ENCODE measurements at regions not wholly inside any gene's neighbourhood (a gene's known extent, or its start where the extent isn't known, plus 50 kb on each side); places are given as distances from the start of the nearest gene placed in this dataset.

DNA sequence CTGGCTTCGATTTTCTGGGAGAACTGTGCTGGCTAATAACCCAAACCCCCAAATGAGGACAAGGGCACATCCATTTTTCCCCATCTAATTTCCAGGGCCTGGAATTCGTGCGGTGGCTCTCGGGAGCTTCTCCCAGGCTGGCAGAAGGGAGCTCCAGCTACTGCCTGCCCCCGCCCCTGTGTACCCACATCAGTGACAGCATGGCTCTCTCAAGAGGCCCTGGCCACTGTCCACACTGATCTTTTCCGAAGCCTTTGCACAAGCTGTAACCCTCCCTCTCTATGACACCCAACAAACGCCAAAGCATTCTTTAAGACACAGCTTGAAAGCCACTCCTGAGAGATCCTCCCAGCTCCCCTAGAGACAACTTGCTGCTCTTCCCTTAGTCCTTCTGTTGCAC, 73.1 kb downstream of the ZIC5 start:
- in situ Hi-C loops (cut with HindIII; ENCODE audit: low sequenced_read_pairs), result no loop called here
- no peak for DNase-seq (ENCODE audit: low read depth, low spot score)
- H3K4me3 ChIP-seq (ENCODE audit: low read depth, low read length), result no peak overlapping the region
- TF ChIP-seq, protein P1, sequence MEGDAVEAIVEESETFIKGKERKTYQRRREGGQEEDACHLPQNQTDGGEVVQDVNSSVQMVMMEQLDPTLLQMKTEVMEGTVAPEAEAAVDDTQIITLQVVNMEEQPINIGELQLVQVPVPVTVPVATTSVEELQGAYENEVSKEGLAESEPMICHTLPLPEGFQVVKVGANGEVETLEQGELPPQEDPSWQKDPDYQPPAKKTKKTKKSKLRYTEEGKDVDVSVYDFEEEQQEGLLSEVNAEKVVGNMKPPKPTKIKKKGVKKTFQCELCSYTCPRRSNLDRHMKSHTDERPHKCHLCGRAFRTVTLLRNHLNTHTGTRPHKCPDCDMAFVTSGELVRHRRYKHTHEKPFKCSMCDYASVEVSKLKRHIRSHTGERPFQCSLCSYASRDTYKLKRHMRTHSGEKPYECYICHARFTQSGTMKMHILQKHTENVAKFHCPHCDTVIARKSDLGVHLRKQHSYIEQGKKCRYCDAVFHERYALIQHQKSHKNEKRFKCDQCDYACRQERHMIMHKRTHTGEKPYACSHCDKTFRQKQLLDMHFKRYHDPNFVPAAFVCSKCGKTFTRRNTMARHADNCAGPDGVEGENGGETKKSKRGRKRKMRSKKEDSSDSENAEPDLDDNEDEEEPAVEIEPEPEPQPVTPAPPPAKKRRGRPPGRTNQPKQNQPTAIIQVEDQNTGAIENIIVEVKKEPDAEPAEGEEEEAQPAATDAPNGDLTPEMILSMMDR (IDR thresholded peaks at IDR 0.05; ENCODE audit: low read depth, low read length), result no peak

DNA sequence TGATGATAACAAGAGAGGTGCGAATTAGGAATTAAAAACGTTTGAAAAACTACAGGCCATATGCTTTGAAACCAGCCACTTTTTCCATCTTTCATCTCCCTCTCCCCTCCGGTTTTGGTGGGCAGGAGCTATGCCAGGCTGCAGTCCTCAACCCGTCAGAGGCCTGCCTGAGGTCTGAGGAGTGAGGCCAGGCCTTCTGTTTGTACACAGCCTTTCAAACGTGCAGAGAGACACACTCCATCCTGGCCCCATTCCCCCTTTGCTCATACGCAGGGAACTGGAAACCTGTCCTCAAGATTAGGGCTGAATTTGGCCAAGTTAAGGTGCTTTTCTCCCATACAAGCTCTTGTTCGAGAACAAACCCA, 74.5 kb downstream of the ZIC5 start:
- in situ Hi-C loops (cut with HindIII; ENCODE audit: low sequenced_read_pairs), result no loop called here
- H3K4me3 ChIP-seq (ENCODE audit: low read depth, low read length), result no peak overlapping the region
- TF ChIP-seq, protein P1 (IDR thresholded peaks at IDR 0.05; ENCODE audit: low read depth, low read length), result no peak
- no peak for DNase-seq (ENCODE audit: low read depth, low spot score)

DNA sequence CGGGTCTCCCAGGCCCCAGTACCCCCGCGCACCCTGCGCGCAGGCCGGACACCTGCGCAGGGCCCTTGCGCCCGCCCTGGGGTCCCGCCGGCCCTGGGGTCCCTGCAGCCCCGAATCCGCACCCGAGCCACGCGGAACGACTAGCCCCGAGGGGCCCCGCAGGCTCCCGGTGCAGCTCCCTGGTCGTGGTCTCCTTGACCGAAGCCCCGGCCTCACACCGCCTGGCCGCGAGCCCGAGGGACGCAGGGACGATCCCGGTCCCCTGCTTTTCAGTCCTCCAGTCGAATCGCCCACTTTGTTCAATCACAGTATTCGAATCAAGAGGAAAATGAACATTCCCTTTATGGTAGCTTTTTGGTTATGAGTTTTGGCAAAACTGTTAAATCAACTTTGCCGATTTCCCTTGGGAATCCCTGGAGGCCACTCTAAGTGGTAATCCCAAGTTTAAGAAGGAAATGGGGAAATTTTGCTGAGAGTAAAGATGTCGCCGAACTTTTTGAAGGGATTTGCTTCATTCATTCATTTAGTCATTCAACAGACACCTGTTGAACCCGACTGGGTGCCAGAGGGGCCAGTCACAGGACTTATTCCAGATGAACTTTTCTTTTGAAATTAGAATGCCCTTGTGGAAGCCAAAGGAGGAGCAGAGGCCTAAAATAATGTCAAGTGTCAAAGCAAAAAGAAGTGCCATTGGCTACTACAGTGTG, 75.0 kb downstream of the ZIC5 start:
- H3K4me3 ChIP-seq (ENCODE audit: low read depth, low read length), result no peak overlapping the region

DNA sequence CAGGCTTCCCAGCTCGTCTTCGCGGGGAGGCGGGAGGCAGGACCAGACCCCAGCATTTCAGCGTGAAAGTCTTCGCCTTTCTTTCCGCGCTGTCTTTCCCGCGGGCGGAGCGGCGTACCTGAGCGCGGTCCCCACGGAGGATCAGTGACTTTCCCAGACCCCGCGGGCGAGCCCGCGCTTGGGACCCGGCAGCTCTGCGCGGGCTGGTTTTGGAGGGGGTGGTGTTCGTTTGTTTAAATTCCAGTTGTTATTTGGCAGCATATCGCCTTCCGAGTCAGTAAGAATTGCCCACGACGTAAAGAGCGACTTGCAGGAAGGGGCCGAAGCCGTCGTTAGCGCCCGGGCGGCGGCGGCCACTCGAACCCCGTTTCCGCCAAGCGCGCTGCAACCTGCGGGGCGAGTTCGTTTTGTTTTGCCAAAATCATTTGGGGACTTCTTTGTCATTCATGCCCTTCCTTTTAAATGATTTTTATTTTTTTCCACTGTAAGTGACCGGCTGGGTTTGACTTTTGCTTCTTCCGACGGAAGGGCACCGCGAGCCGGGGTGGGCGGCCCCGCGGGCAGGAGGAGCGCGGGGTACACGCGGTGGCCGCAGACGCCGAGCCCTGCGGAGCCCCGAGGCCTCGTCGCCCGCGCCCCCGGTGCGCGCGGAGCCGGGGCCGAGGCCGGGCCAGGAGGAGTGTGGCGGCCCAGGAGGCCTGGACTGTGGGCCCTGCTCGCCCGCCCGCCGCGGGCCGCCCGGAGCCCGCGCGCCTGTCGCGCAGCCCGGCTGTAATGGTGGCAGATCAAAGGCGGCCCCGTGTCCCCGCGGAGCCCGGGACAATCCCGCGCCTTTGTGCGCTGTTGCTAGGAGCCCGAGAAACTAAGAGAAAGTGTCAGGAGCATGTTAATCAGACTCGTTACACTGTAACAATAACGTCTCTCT, 75.9 kb downstream of the ZIC5 start:
- H3K4me3 ChIP-seq (ENCODE audit: low read depth, low read length), result peak overlapping the region; percentile 34
- DNase-seq (ENCODE audit: low read depth, low spot score), result peak; percentile 12
- TF ChIP-seq, protein P1 (IDR thresholded peaks at IDR 0.05; ENCODE audit: low read depth, low read length), result no peak
- in situ Hi-C loops (cut with HindIII; ENCODE audit: low sequenced_read_pairs), result no loop called here

More for the DNA sequence above, 75.0 kb downstream of the ZIC5 start:
- in situ Hi-C loops (cut with HindIII; ENCODE audit: low sequenced_read_pairs), result no loop called here
- no peak for DNase-seq (ENCODE audit: low read depth, low spot score)
- TF ChIP-seq, protein P1 (IDR thresholded peaks at IDR 0.05; ENCODE audit: low read depth, low read length), result no peak

DNA sequence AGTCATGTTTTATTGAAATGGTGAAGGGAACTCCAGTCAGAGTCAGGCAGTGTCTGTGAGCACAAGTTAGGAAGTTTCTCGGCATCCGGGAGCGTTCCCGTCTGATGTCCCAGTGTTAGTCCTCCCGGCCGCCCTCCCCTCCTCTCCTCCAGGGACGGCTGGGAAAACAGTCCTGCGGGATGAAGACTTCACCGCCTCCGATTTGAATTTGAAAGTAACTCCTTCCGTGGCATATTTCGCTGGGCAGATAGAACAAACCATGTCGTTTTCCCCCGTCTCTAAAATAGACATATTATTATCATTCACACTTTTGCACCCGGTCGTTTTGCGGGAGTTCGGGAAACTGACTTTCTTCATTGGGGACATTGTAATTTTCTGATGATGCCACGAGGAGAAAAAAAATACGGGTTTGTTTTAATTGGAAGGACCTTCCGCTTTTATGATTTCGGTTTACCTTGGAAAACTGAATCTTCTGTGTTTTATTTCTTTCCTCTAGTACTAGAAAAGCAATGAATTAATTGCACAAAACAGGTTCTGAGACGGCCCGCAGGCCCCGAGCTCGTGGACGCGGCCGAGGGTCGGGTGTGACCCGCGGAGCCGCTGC, 76.6 kb downstream of the ZIC5 start:
- TF ChIP-seq, protein P1 (IDR thresholded peaks at IDR 0.05; ENCODE audit: low read depth, low read length), result no peak
- H3K4me3 ChIP-seq (ENCODE audit: low read depth, low read length), result peak overlapping the region; percentile 34

DNA sequence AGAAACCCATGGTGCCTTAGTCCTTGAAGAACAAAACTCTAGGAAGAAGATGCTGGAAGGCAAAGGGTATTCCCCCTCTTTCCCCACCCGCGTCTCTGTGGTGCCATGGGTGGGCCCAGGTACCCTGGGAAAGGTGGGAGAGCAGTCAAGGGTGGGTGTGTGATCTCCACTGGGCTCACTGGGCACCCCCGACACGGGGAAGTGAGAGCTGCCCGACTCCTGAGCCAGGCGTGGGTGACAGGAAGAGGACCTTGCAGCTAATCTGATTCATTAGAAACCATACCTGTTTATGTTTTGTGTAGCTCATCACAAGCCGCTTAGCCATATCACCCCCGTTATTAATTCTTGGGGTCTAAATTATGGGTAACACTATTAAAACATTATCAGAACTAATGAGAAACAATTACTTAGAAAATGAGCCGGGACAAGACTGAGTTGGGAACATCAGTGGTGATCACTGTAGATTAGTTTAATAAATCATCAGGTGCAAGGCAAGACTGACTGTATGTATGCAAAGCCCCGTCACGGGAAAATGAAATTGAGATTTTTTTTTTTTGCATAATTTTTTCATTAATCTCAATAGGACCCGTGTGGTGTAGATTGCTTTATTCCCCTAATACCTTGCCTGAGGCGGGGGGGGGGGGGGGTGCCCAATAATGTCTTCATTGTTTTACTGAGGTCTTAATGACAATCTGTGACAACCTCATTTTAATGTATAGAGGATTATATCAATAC, 77.3 kb downstream of the ZIC5 start:
- no peak overlapping the region for H3K4me3 ChIP-seq (ENCODE audit: low read depth, low read length)
- in situ Hi-C loops (cut with HindIII; ENCODE audit: low sequenced_read_pairs), result no loop called here
- no peak for DNase-seq (ENCODE audit: low read depth, low spot score)
- TF ChIP-seq, protein P1 (IDR thresholded peaks at IDR 0.05; ENCODE audit: low read depth, low read length), result no peak

More for the DNA sequence above, 76.6 kb downstream of the ZIC5 start:
- in situ Hi-C loops (cut with HindIII; ENCODE audit: low sequenced_read_pairs), result no loop called here
- DNase-seq (ENCODE audit: low read depth, low spot score), result peak; percentile 22
